Smooth muscle cell (in vitro differentiated cells): ENCODE measurements at regions not wholly inside any gene's neighbourhood (a gene's known extent, or its start where the extent isn't known, plus 50 kb on each side); places are given as distances from the start of the nearest gene placed in this dataset.
"Not testable (repeated sequence)": the region's sequence is repeated elsewhere in the genome, so short reads cannot be mapped to it uniquely, and the experiment has no call there.

Source experiments
- DNase-seq: peaks from one replicate; lab custom pipeline; 2025; ENCODE audit not compliant: unreplicated experiment; lab: John Stamatoyannopoulos, UW
- H2AFZ ChIP-seq: fragments of 200-600 bp; sonication (generic); 2 replicates; pipeline ENCODE4 v1.6.0; 2016; ENCODE audit warnings: antibody characterized with exemption, low read depth, mild to moderate bottlenecking
- H3F3A ChIP-seq: fragments of 200-600 bp; sonication (generic); 2 replicates; pipeline ENCODE4 v1.6.0; 2017; ENCODE audit warnings: antibody characterized with exemption, low read depth
- H3K27ac ChIP-seq: fragments of 200-600 bp; sonication (generic); 2 replicates; pipeline ENCODE4 v1.5.1; 2016; ENCODE audit warnings: low read depth, mild to moderate bottlenecking
- H3K27me3 ChIP-seq: fragments of 200-600 bp; sonication (generic); 2 replicates; pipeline ENCODE4 v1.6.1; 2016; ENCODE audit warnings: low read depth, mild to moderate bottlenecking
- H3K36me3 ChIP-seq: fragments of 200-600 bp; sonication (generic); 2 replicates; pipeline ENCODE4 v1.5.1; 2016; ENCODE audit warnings: low read depth
- H3K4me1 ChIP-seq: fragments of 200-600 bp; sonication (generic); 2 replicates; pipeline ENCODE4 v1.5.1; 2016; ENCODE audit warnings: low read depth
- H3K4me2 ChIP-seq: fragments of 200-600 bp; sonication (generic); 2 replicates; pipeline ENCODE4 v1.6.0; 2016; ENCODE audit warnings: mild to moderate bottlenecking
- H3K4me3 ChIP-seq: fragments of 200-600 bp; sonication (generic); 2 replicates; pipeline ENCODE4 v1.5.1; 2016; ENCODE audit warnings: mild to moderate bottlenecking
- H3K79me2 ChIP-seq: fragments of 200-600 bp; sonication (generic); 2 replicates; pipeline ENCODE4 v1.6.0; 2016; ENCODE audit warnings: low read depth, mild to moderate bottlenecking
- H3K9ac ChIP-seq: fragments of 200-600 bp; sonication (generic); 2 replicates; pipeline ENCODE4 v1.6.0; 2016; ENCODE audit warnings: low read depth
- H3K9me3 ChIP-seq: fragments of 200-600 bp; sonication (generic); replicated peaks from 2 replicates; pipeline ENCODE4 v1.5.1; 2016; ENCODE audit warnings: low read depth
- H4K20me1 ChIP-seq: fragments of 200-600 bp; sonication (generic); 2 replicates; pipeline ENCODE4 v1.6.0; 2016; ENCODE audit warnings: low read depth
- CTCF ChIP-seq: fragments of 200-600 bp; sonication (generic); IDR thresholded peaks from 2 replicates; pipeline ENCODE4 v1.5.1; 2017; ENCODE audit warnings: borderline replicate concordance, mild to moderate bottlenecking, antibody characterized with exemption; ENCODE audit not compliant: insufficient read depth, poor library complexity, severe bottlenecking
- WGBS: methylation state at CpG from one replicate; pipeline ENCODE4 v1.1.7; 2016; ENCODE audit warnings: low lambda C conversion rate; 5-methylcytosine and 5-hydroxymethylcytosine counted together

- Histone ChIP-seq H3K4me2 (peak overlapping the region; percentile 8), H3K9ac (no peak overlapping the region), H3K4me3 (no peak overlapping the region), H4K20me1 (no peaks in the 10 kb centered on the region), H3F3A (peaks cover 19% of the 10 kb centered on the region), H3K79me2 (no peaks in the 10 kb centered on the region), H3K4me1 (peaks cover 3% of the 10 kb centered on the region), H3K27ac (peak overlapping the region; percentile 70), H3K36me3 (no peaks in the 10 kb centered on the region), H2AFZ (peak overlapping the region; percentile 86), H3K27me3 (no peaks in the 10 kb centered on the region), H3K9me3 (no peaks in the 10 kb centered on the region)
- 70% methylated on average over 3 of the region's 3 CpGs for WGBS
- DNase-seq: no peak
- TF ChIP-seq CTCF: no peak
Observed at GRCh38 chr10:21349912-21350286, 175.6 kb downstream of the SKIDA1 start.

GRCh38 chr10:21347785-21348170, 177.7 kb downstream of the SKIDA1 start:
- Histone ChIP-seq H4K20me1 (no peaks in the 10 kb centered on the region), H3K4me1 (peaks cover 3% of the 10 kb centered on the region), H3K4me3 (no peak overlapping the region), H3K9ac (no peak overlapping the region), H3K36me3 (no peaks in the 10 kb centered on the region), H3K4me2 (no peak overlapping the region), H3K27ac (no peak overlapping the region), H3F3A (peaks cover 19% of the 10 kb centered on the region), H2AFZ (no peak overlapping the region), H3K79me2 (no peaks in the 10 kb centered on the region), H3K9me3 (no peaks in the 10 kb centered on the region), H3K27me3 (no peaks in the 10 kb centered on the region)
- DNase-seq: no peak
- no peak for TF ChIP-seq CTCF
- 97% methylated on average over 2 of the region's 2 CpGs for WGBS

- H3K4me3 ChIP-seq: no peak overlapping the region
- H4K20me1 ChIP-seq: no peaks in the 10 kb centered on the region
- WGBS: 60% methylated on average over 7 of the region's 7 CpGs
- H3K4me1 ChIP-seq: peaks cover 3% of the 10 kb centered on the region
- H3K9ac ChIP-seq: no peak overlapping the region
- no peaks in the 10 kb centered on the region for H3K36me3 ChIP-seq
- DNase-seq: no peak
- no peaks in the 10 kb centered on the region for H3K27me3 ChIP-seq
- H3K79me2 ChIP-seq: no peaks in the 10 kb centered on the region
- H2AFZ ChIP-seq: no peak overlapping the region
- no peak overlapping the region for H3K27ac ChIP-seq
- H3F3A ChIP-seq: peaks cover 19% of the 10 kb centered on the region
- no peak for TF ChIP-seq CTCF
- H3K9me3 ChIP-seq: no peaks in the 10 kb centered on the region
- no peak overlapping the region for H3K4me2 ChIP-seq
Observed at GRCh38 chr10:21347043-21347784, 178.3 kb downstream of the SKIDA1 start.

- no peak for TF ChIP-seq CTCF
- Histone ChIP-seq H3K36me3 (no peaks in the 10 kb centered on the region), H3K9ac (no peak overlapping the region), H3K4me3 (no peak overlapping the region), H3K27ac (no peak overlapping the region), H4K20me1 (no peaks in the 10 kb centered on the region), H2AFZ (no peak overlapping the region), H3K4me2 (no peak overlapping the region), H3K27me3 (no peaks in the 10 kb centered on the region), H3K9me3 (no peaks in the 10 kb centered on the region), H3K4me1 (no peaks in the 10 kb centered on the region), H3F3A (no peaks in the 10 kb centered on the region), H3K79me2 (no peaks in the 10 kb centered on the region)
- no peak for DNase-seq
- 96% methylated on average over 3 of the region's 3 CpGs for WGBS
Observed at GRCh38 chr10:21343087-21343486, 182.4 kb downstream of the SKIDA1 start.

- H3K4me1 ChIP-seq, H3F3A ChIP-seq, H3K79me2 ChIP-seq, H2AFZ ChIP-seq, H4K20me1 ChIP-seq, H3K4me3 ChIP-seq, H3K9ac ChIP-seq, H3K36me3 ChIP-seq, H3K27me3 ChIP-seq, H3K4me2 ChIP-seq, H3K27ac ChIP-seq, H3K9me3 ChIP-seq, DNase-seq: not testable (repeated sequence)
- WGBS: 86% methylated on average over 1 of the region's 1 CpG
Observed at GRCh38 chr10:21342499-21342898, 183.0 kb downstream of the SKIDA1 start.
